Prostate gland (tissue), 2 donors: ENCODE measurements at regions not wholly inside any gene's neighbourhood (a gene's known extent, or its start where the extent isn't known, plus 50 kb on each side); places are given as distances from the start of the nearest gene placed in this dataset.

ENCODE experiments used
- POLR2A ChIP-seq: fragments of 450-650 bp; IDR thresholded peaks from one replicate; pipeline ENCODE4 v1.6.1; 2016; ENCODE audit warnings: antibody characterized with exemption, mild to moderate bottlenecking
- POLR2AphosphoS5 ChIP-seq: sonication (generic); formaldehyde crosslinking; IDR thresholded peaks from one replicate; pipeline ENCODE4 v1.6.1; 2017; ENCODE audit warnings: antibody characterized with exemption
- TF ChIP-seq, protein P1 (sequence below), 4 experiments: fragments of 200-600 bp in 2 of 4; fragments of 450-650 bp in 2 of 4; sonication (generic) in 2 of 4; IDR thresholded peaks; 1 replicate in 3 of 4; 2 replicates in 1 of 4; pipeline ENCODE4 v1.5.1; 2016 to 2019; ENCODE audit warnings: antibody characterized with exemption in 4 of 4, mild to moderate bottlenecking in 2 of 4, moderate library complexity in 2 of 4

DNA sequence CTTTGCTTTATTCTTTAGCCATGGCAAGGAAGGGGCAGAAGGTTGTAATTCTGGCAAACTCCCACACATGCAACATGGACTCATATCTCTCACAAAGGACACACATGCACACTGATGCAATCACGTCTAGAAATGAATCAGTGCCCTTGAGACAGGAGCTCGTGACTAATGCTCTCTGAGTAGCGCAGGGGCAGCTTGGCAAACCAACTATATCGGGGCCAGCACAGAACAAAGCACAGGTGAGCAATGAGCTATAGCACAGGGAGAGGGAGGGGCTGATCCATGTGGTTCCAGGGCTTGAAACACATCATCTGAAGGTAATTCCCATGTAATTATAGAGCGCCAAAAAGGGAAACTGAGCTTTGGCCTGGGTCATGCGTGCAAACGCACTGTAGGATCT lies 165.2 kb upstream of the KLF7 start:
- TF ChIP-seq, protein P1, sequence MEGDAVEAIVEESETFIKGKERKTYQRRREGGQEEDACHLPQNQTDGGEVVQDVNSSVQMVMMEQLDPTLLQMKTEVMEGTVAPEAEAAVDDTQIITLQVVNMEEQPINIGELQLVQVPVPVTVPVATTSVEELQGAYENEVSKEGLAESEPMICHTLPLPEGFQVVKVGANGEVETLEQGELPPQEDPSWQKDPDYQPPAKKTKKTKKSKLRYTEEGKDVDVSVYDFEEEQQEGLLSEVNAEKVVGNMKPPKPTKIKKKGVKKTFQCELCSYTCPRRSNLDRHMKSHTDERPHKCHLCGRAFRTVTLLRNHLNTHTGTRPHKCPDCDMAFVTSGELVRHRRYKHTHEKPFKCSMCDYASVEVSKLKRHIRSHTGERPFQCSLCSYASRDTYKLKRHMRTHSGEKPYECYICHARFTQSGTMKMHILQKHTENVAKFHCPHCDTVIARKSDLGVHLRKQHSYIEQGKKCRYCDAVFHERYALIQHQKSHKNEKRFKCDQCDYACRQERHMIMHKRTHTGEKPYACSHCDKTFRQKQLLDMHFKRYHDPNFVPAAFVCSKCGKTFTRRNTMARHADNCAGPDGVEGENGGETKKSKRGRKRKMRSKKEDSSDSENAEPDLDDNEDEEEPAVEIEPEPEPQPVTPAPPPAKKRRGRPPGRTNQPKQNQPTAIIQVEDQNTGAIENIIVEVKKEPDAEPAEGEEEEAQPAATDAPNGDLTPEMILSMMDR (IDR thresholded peaks at IDR 0.05): no peak
- no peak for TF ChIP-seq POLR2AphosphoS5
- TF ChIP-seq POLR2A: no peak
